ENCODE measurements at regions not wholly inside any gene's neighbourhood (a gene's known extent, or its start where the extent isn't known, plus 50 kb on each side); places are given as distances from the start of the nearest gene placed in this dataset.
"Not testable (repeated sequence)": the region's sequence is repeated elsewhere in the genome, so short reads cannot be mapped to it uniquely, and the experiment has no call there.

DNA sequence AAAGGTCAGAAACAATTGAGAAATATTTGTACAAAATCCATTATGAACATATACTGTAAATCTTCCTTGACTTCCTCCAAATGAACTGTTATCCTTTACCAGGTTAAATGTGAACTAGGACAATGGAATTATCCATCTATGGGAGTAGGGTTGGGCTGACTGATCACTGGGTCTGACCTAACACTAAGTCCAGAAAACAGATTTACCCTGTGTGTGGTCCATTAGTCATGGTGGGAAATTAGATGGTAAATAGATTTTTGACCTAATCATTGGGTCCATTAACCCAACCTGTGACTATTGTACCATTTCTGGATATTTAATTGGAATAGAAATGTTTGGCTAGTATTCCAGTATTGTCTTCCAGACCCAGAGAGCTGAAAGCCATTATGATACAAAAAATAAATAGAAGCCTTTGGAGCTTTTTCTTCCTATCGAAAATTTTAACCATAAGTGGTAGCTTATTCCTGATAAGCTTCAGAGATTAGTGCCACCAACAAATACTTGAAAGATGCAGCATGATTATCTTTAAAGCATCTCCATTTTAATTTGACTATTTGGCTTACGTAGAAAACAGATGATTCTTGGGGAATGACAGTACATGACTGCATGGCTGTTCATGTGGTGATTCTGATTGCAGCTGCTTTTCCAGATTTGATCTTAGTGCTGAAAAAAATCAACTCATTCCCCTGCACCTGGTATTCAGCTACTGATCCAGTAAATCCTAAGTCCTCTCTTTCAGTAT, 703.2 kb upstream of the FSHR start:
- DNase-seq (ENCODE audit: extremely low spot score) = no peak
- Histone ChIP-seq H3K27me3 (no peaks in the 10 kb centered on the region), H3K27ac (replicated peaks in 1 of 4) (no peak overlapping the region), H3K4me3 (no peak overlapping the region), H3K4me1 (peaks cover 0 to 12% (median 5%) of the 10 kb centered on the region in 4 donors), H3K9me3 (no peaks in the 10 kb centered on the region), H3K36me3 (no peaks in the 10 kb centered on the region)
- WGBS = 87% methylated on average over 2 of the region's 2 CpGs
- intact Hi-C loops (cut with DNase I) = no loop called here
- TF ChIP-seq POLR2AphosphoS5 (IDR thresholded peaks at IDR 0.05) = no peak

DNA sequence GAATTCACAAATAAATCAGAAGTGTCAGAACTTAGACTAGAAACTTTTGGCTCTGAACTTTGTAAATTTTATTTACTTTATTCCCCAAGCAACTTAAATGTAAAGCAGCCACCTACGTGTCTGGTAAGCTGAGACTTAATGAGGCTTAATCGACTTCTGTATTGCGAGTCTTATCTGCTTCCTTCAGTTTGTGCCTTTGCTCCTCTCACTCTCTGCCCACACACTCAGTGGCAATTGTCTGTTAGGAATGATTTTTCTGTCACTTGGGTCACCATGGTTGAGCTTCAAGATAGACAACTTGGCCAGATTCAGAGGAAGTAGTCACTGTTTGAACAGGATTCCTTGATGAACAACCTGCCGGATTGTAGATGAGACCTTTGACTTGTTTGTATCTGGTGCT, 691.4 kb upstream of the FSHR start:
- Histone ChIP-seq H3K27me3 (no peaks in the 10 kb centered on the region), H3K4me3 (no peak overlapping the region), H3K36me3 (no peaks in the 10 kb centered on the region), H3K4me1 (peaks cover 0 to 22% (median 20%) of the 10 kb centered on the region in 4 donors), H3K27ac (replicated peaks in 1 of 4) (peak overlapping the region in 1 of 4 donors; percentile 58), H3K9me3 (peaks cover 0 to 9% (median 0%) of the 10 kb centered on the region in 4 donors)
- WGBS = 60% methylated on average over 4 of the region's 4 CpGs
- DNase-seq (ENCODE audit: extremely low spot score) = no peak
- TF ChIP-seq POLR2AphosphoS5 (IDR thresholded peaks at IDR 0.05) = no peak
- no peak for TF ChIP-seq EP300 (IDR thresholded peaks at IDR 0.05)
- TF ChIP-seq, protein P1, sequence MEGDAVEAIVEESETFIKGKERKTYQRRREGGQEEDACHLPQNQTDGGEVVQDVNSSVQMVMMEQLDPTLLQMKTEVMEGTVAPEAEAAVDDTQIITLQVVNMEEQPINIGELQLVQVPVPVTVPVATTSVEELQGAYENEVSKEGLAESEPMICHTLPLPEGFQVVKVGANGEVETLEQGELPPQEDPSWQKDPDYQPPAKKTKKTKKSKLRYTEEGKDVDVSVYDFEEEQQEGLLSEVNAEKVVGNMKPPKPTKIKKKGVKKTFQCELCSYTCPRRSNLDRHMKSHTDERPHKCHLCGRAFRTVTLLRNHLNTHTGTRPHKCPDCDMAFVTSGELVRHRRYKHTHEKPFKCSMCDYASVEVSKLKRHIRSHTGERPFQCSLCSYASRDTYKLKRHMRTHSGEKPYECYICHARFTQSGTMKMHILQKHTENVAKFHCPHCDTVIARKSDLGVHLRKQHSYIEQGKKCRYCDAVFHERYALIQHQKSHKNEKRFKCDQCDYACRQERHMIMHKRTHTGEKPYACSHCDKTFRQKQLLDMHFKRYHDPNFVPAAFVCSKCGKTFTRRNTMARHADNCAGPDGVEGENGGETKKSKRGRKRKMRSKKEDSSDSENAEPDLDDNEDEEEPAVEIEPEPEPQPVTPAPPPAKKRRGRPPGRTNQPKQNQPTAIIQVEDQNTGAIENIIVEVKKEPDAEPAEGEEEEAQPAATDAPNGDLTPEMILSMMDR (IDR thresholded peaks at IDR 0.05) = no peak
- no peak for TF ChIP-seq POLR2A (IDR thresholded peaks at IDR 0.05; ENCODE audit: low read depth)
- intact Hi-C loops (cut with DNase I) = no loop called here

DNA sequence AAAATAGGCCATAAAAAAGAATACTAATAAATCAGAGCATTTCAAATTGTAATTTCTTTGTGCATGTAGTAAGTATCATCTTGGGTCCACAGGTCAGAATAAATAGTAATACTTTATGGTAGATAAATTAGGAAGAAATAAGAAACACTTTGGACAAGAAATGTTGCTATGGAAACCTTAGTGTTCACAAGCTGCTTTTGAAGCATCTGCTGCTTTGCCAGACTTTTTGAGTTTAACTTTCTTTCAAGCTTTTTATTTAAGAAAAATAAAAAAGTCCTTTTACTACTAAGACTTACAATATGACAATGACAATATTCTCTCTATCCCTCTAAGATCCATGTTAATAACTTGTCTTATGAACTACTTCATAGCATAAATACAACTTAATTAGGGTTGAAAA, 690.7 kb upstream of the FSHR start:
- peaks cover 0 to 22% (median 20%) of the 10 kb centered on the region in 4 donors for H3K4me1 ChIP-seq
- H3K4me3 ChIP-seq = no peak overlapping the region
- intact Hi-C loops (cut with DNase I) = no loop called here
- TF ChIP-seq EP300 (IDR thresholded peaks at IDR 0.05) (no peak), POLR2AphosphoS5 (IDR thresholded peaks at IDR 0.05) (no peak), POLR2A (IDR thresholded peaks at IDR 0.05; ENCODE audit: low read depth) (no peak)
- TF ChIP-seq, protein P1 (IDR thresholded peaks at IDR 0.05) = no peak
- no peaks in the 10 kb centered on the region for H3K27me3 ChIP-seq
- peaks cover 0 to 9% (median 0%) of the 10 kb centered on the region in 4 donors for H3K9me3 ChIP-seq
- H3K36me3 ChIP-seq = no peaks in the 10 kb centered on the region
- no peak overlapping the region for H3K27ac ChIP-seq (replicated peaks in 1 of 4)
- no peak for DNase-seq (ENCODE audit: extremely low spot score)

DNA sequence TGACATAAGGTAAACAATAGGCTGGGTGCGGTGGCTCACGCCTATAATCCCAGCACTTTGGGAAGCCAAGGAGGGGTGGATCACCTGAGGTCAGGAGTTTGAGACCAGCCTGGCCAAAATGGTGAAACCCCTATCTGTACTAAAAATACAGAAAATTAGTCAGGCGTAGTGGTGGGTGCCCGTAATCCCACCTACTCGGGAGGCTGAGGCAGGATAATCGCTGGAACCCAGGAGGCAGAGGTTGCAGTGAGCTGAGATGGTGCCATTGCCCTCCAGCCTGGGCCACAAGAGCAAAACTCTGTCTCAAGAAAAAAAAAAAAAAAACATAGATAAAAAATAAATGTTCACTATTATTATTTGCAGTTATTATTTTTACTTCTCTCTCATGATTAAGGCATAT, 689.8 kb upstream of the FSHR start:
- H3K4me3 ChIP-seq; intact Hi-C loops (cut with DNase I); H3K36me3 ChIP-seq; H3K27me3 ChIP-seq; DNase-seq (ENCODE audit: extremely low spot score); H3K9me3 ChIP-seq; H3K27ac ChIP-seq (replicated peaks in 1 of 4): not testable (repeated sequence)
- peaks cover 0 to 22% (median 20%) of the 10 kb centered on the region in 4 donors for H3K4me1 ChIP-seq
- WGBS = 92% methylated on average over 6 of the region's 6 CpGs

DNA sequence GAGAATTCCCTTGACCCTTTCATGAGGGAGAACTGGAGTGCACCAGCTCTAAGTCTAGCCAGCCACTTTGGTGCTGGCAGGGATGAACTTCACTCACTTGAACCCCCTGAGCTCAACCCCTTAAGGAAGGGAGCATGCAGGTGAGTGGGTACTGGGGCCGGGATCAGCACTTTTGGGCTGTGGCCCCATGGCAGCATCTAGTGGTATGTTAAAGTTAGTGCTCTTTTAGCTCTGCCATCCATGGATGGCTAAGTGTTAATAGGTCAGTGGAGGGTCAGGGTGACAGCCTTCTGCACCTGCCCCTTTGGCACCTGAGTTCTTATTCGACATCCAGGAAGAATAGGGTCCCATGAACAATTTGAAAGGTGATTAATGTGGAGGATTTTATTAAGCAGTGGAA, 689.0 kb upstream of the FSHR start:
- peaks cover 0 to 9% (median 0%) of the 10 kb centered on the region in 4 donors for H3K9me3 ChIP-seq
- H3K27me3 ChIP-seq = no peaks in the 10 kb centered on the region
- no peak for DNase-seq (ENCODE audit: extremely low spot score)
- TF ChIP-seq EP300 (IDR thresholded peaks at IDR 0.05) (no peak), POLR2A (IDR thresholded peaks at IDR 0.05; ENCODE audit: low read depth) (no peak), POLR2AphosphoS5 (IDR thresholded peaks at IDR 0.05) (no peak)
- TF ChIP-seq, protein P1 (IDR thresholded peaks at IDR 0.05) = no peak
- H3K36me3 ChIP-seq = no peaks in the 10 kb centered on the region
- intact Hi-C loops (cut with DNase I) = no loop called here
- H3K4me3 ChIP-seq = no peak overlapping the region
- 86% methylated on average over 2 of the region's 2 CpGs for WGBS
- no peak overlapping the region for H3K27ac ChIP-seq (replicated peaks in 1 of 4)
- H3K4me1 ChIP-seq = peaks cover 0 to 22% (median 20%) of the 10 kb centered on the region in 4 donors

Measured in esophagus muscularis mucosa (tissue), 4 donors.